ENCODE measurements at regions not wholly inside any gene's neighbourhood (a gene's known extent, or its start where the extent isn't known, plus 50 kb on each side); places are given as distances from the start of the nearest gene placed in this dataset.

GRCh38 chr6:71031912-71032311 lies 75.1 kb upstream of the B3GAT2 start:
- no peak for TF ChIP-seq CTCF (IDR thresholded peaks at IDR 0.05; ENCODE audit: borderline replicate concordance, control extremely low read depth, extremely low read depth, insufficient read depth, missing control alignments)
- in situ Hi-C loops (cut with MboI; ENCODE audit: low sequenced_read_pairs, unreplicated experiment) = no loop called here
- no peak for DNase-seq (ENCODE audit: low spot score)

- in situ Hi-C loops (cut with MboI; ENCODE audit: low sequenced_read_pairs, unreplicated experiment) = no loop called here
- no peak for TF ChIP-seq CTCF (IDR thresholded peaks at IDR 0.05; ENCODE audit: borderline replicate concordance, control extremely low read depth, extremely low read depth, insufficient read depth, missing control alignments)
- no peak for DNase-seq (ENCODE audit: low spot score)
Observed at GRCh38 chr6:71033171-71033570, 76.3 kb upstream of the B3GAT2 start.

GRCh38 chr6:71033890-71034289 lies 77.0 kb upstream of the B3GAT2 start:
- no peak for DNase-seq (ENCODE audit: low spot score)
- TF ChIP-seq CTCF (IDR thresholded peaks at IDR 0.05; ENCODE audit: borderline replicate concordance, control extremely low read depth, extremely low read depth, insufficient read depth, missing control alignments) = no peak
- in situ Hi-C loops (cut with MboI; ENCODE audit: low sequenced_read_pairs, unreplicated experiment) = no loop called here

GRCh38 chr6:71034563-71035345 lies 77.9 kb upstream of the B3GAT2 start:
- TF ChIP-seq CTCF (IDR thresholded peaks at IDR 0.05; ENCODE audit: borderline replicate concordance, control extremely low read depth, extremely low read depth, insufficient read depth, missing control alignments) = no peak
- in situ Hi-C loops (cut with MboI; ENCODE audit: low sequenced_read_pairs, unreplicated experiment) = no loop called here
- DNase-seq (ENCODE audit: low spot score) = no peak

GRCh38 chr6:71035871-71036270 lies 79.0 kb upstream of the B3GAT2 start:
- TF ChIP-seq CTCF (IDR thresholded peaks at IDR 0.05; ENCODE audit: borderline replicate concordance, control extremely low read depth, extremely low read depth, insufficient read depth, missing control alignments) = no peak
- in situ Hi-C loops (cut with MboI; ENCODE audit: low sequenced_read_pairs, unreplicated experiment) = no loop called here
- DNase-seq (ENCODE audit: low spot score) = no peak

- DNase-seq (ENCODE audit: low spot score) = no peak
- in situ Hi-C loops (cut with MboI; ENCODE audit: low sequenced_read_pairs, unreplicated experiment) = no loop called here
- TF ChIP-seq CTCF (IDR thresholded peaks at IDR 0.05; ENCODE audit: borderline replicate concordance, control extremely low read depth, extremely low read depth, insufficient read depth, missing control alignments) = no peak
Observed at GRCh38 chr6:71038711-71039344, 82.0 kb upstream of the B3GAT2 start.

All from GM13976 (cell line).